ENCODE measurements at regions not wholly inside any gene's neighbourhood (a gene's known extent, or its start where the extent isn't known, plus 50 kb on each side); places are given as distances from the start of the nearest gene placed in this dataset.
A peak's percentile ranks its signal among the peaks of the same experiment; 100 is the strongest.

GRCh38 chr4:11529625-11530201 lies 101.0 kb upstream of the HS3ST1 start:
- DNase-seq (ENCODE audit: low read depth), result peak; percentile 93
- no peak for TF ChIP-seq CTCF (IDR thresholded peaks at IDR 0.05; ENCODE audit: insufficient read depth, low read length)
- H3K4me3 ChIP-seq (ENCODE audit: low read depth, low read length), result no peak overlapping the region

GRCh38 chr4:11525085-11525484 lies 96.4 kb upstream of the HS3ST1 start:
- no peak for DNase-seq (ENCODE audit: low read depth)
- no peak overlapping the region for H3K4me3 ChIP-seq (ENCODE audit: low read depth, low read length)
- TF ChIP-seq CTCF (IDR thresholded peaks at IDR 0.05; ENCODE audit: insufficient read depth, low read length), result no peak

GRCh38 chr4:11518754-11519153 lies 90.1 kb upstream of the HS3ST1 start:
- no peak for DNase-seq (ENCODE audit: low read depth)
- H3K4me3 ChIP-seq (ENCODE audit: low read depth, low read length), result no peak overlapping the region
- no peak for TF ChIP-seq CTCF (IDR thresholded peaks at IDR 0.05; ENCODE audit: insufficient read depth, low read length)

- no peak for DNase-seq (ENCODE audit: low read depth)
- H3K4me3 ChIP-seq (ENCODE audit: low read depth, low read length), result no peak overlapping the region
- no peak for TF ChIP-seq CTCF (IDR thresholded peaks at IDR 0.05; ENCODE audit: insufficient read depth, low read length)
Measured at GRCh38 chr4:11514779-11515419, 86.2 kb upstream of the HS3ST1 start.

GRCh38 chr4:11514003-11514402 lies 85.3 kb upstream of the HS3ST1 start:
- no peak for DNase-seq (ENCODE audit: low read depth)
- H3K4me3 ChIP-seq (ENCODE audit: low read depth, low read length), result no peak overlapping the region

GRCh38 chr4:11512871-11513270 lies 84.2 kb upstream of the HS3ST1 start:
- no peak for TF ChIP-seq CTCF (IDR thresholded peaks at IDR 0.05; ENCODE audit: insufficient read depth, low read length)
- DNase-seq (ENCODE audit: low read depth), result peak; percentile 59
- H3K4me3 ChIP-seq (ENCODE audit: low read depth, low read length), result no peak overlapping the region

More at GRCh38 chr4:11514003-11514402, 85.3 kb upstream of the HS3ST1 start:
- no peak for TF ChIP-seq CTCF (IDR thresholded peaks at IDR 0.05; ENCODE audit: insufficient read depth, low read length)

GRCh38 chr4:11511321-11511720 lies 82.6 kb upstream of the HS3ST1 start:
- no peak overlapping the region for H3K4me3 ChIP-seq (ENCODE audit: low read depth, low read length)
- no peak for TF ChIP-seq CTCF (IDR thresholded peaks at IDR 0.05; ENCODE audit: insufficient read depth, low read length)
- DNase-seq (ENCODE audit: low read depth), result no peak
